Keratinocyte (primary cell): ENCODE measurements at regions not wholly inside any gene's neighbourhood (a gene's known extent, or its start where the extent isn't known, plus 50 kb on each side); places are given as distances from the start of the nearest gene placed in this dataset.
"Not testable (repeated sequence)": the region's sequence is repeated elsewhere in the genome, so short reads cannot be mapped to it uniquely, and the experiment has no call there.

Source experiments
- EZH2 ChIP-seq: IDR thresholded peaks from one replicate; pipeline ENCODE4 v1.6.1; 2012; ENCODE audit warnings: inconsistent platforms, mild to moderate bottlenecking, low read length, moderate library complexity
- TF ChIP-seq, protein P1 (sequence below), 3 experiments: IDR thresholded peaks in 1 of 3; conservative IDR thresholded peaks in 1 of 3; optimal IDR thresholded peaks in 1 of 3; 2 replicates in 2 of 3; 3 replicates in 1 of 3; pipeline versions ENCODE3 to v1.5.1; 2011; ENCODE audit warnings: low read length in 3 of 3, mild to moderate bottlenecking in 3 of 3, moderate library complexity in 2 of 3, control low read depth in 1 of 3, inconsistent platforms in 1 of 3; ENCODE audit not compliant: insufficient read depth in 2 of 3; ENCODE audit errors: extremely low read depth in 1 of 3

DNA sequence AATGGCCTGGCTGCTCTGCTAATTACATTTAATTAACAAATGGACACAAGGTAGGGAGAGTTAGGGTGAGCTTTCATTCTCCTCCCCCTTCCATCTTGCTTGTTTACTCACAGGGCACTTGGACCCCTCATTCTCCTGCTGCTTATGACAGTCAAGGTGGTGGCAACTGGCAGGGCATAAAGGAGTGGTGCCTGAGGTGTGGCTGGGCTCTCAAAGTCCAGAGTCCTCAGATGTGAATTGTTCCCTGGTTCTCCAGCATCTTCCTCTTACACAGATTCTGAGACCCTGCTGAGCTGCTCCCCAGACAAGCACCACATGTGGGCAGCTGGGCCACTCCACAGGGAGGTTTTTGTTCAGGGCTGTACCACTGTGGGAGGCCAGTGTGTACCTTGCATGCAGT, 552.9 kb downstream of the RPIA start:
- TF ChIP-seq, protein P1, sequence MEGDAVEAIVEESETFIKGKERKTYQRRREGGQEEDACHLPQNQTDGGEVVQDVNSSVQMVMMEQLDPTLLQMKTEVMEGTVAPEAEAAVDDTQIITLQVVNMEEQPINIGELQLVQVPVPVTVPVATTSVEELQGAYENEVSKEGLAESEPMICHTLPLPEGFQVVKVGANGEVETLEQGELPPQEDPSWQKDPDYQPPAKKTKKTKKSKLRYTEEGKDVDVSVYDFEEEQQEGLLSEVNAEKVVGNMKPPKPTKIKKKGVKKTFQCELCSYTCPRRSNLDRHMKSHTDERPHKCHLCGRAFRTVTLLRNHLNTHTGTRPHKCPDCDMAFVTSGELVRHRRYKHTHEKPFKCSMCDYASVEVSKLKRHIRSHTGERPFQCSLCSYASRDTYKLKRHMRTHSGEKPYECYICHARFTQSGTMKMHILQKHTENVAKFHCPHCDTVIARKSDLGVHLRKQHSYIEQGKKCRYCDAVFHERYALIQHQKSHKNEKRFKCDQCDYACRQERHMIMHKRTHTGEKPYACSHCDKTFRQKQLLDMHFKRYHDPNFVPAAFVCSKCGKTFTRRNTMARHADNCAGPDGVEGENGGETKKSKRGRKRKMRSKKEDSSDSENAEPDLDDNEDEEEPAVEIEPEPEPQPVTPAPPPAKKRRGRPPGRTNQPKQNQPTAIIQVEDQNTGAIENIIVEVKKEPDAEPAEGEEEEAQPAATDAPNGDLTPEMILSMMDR (optimal IDR thresholded peaks at IDR 0.05 in 1 of 3, IDR thresholded peaks at IDR 0.05 in 1 of 3, conservative IDR thresholded peaks at IDR 0.05 in 1 of 3; ENCODE audit: extremely low read depth in 1 of 3, insufficient read depth in 2 of 3, low read length in 3 of 3): not testable (repeated sequence)
- not testable (repeated sequence) for TF ChIP-seq EZH2
